ENCODE measurements at regions not wholly inside any gene's neighbourhood (a gene's known extent, or its start where the extent isn't known, plus 50 kb on each side); places are given as distances from the start of the nearest gene placed in this dataset.

DNA sequence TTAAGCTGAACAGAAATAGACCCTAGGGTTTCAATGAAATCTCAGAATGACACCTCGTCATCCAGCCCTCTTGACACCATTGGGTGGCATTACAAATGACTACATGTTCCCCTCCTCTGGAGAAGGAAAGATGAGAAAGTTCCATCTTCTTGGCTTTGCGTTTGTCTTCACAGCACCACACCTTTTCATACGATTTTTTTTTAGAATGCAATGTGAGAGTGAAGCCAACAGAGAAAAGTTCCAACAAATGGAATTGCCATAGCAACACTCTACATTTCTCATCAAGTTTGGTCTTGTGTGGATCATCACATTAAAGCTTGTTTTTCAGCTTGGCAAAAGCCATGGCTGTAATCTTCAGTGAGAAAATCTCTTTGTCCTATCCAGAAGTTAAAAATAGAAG, 183.4 kb upstream of the SNX7 start:
- DNase-seq = no peak

- DNase-seq = no peak
Observed at GRCh38 chr1:98472878-98473277, 188.6 kb upstream of the SNX7 start.

DNA sequence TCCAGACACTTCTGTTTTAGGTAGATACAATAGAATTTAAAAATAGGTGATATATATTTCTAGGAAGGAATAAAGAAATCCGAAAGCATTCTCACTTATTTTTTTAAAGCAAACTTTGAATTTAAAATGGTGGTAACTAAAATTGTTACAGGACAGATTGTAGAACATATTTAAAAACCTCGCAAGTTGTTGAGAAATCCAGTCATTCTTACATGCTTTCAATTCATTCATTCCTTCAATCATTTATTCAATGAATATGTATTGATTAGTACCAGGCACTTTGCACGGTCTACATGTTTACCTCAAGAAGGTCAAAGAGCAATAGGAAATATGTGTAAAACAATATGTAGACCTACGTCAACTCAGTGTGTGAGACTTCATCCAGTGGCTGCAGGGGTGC, 189.9 kb upstream of the SNX7 start:
- DNase-seq = no peak

DNA sequence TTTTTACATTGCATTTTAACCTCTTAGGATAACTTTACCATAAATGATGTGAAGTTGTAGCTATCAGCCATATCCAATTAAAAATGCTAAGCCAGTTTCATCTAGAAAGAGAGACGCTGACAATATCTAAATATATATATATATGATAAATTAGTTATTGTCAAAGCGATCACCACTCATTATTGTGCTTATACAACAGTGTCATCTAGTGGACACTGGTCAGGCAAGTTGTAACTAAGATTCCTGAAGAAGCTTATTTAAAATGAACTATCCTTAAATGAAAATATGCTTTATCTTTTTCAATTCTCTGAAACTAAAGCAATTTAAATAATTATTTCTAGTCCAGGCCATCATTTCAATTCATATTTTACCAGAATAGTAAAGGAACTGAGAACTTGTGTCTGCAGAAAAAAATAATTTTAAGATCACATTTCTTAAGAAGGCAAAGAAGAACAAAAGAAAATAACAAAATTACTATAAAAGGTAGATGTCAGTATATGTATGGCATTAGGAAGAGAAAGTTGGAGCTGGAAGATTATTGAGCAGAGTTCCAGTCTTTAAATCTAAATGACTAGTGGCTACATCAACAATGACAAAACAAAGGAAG, 193.3 kb upstream of the SNX7 start:
- DNase-seq = peak; percentile 83

DNA sequence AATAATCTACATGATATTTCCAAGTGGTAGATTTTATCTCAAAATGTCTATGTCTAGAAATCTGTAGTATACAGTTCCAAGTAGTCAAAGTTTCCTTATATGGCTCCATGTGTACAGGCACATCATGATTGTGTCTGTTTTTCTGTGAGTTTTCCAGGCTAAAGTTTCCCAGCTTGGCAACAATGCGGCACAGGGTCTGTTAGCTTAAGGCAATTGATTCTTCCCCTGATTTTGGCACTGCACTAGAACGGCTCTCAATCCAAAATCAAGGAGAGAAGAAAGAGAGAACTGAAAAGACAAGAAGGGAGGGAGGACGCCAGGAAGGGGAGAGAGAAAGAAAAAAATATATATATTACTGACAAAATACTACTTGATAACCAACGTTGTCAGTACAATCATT, 193.9 kb upstream of the SNX7 start:
- DNase-seq = no peak

GRCh38 chr1:98467122-98467521, 194.4 kb upstream of the SNX7 start:
- no peak for DNase-seq

DNA sequence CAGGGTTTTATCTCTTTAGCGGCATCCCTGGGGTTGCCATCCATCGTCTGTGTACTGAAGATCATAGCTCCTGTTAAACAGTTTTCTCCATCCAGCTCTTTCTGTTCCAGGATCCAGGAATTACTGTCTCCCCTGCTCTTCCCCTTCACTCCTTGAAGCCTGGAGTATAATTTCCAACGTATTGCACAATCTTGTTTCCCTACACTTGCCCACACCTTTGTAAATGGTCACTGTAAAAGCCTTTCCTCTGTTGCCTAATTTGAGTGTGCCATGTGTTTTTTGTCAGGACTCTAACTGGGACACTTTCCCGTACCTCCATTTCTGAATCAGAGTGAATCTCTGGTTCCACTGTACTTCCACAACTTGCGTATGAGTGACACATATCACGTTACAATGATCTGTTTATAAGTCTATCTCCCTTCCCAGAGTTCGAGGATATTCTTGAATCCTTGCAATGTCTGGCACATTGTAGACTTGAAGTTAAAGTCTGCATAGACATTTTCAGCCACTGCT, 199.6 kb upstream of the SNX7 start:
- DNase-seq = no peak

DNA sequence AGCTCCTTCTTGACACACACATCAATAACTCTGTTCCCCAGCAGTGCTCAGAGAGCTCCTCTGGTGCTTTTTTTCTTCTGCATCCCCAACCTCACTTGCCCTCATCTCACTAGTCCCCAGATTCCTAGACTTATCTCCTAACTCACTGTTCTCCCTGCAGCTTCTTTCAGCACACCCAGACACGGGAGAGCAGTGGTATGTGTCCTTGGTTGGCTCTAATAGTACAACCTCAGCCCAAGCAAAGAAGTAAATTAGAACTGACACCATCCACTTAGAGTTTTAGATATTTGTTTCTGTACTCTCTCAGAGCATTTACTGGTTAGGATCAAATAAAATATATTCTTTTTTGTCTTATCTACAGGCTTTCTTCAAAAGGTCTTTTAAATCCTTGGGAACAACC, 201.4 kb upstream of the SNX7 start:
- no peak for DNase-seq

DNA sequence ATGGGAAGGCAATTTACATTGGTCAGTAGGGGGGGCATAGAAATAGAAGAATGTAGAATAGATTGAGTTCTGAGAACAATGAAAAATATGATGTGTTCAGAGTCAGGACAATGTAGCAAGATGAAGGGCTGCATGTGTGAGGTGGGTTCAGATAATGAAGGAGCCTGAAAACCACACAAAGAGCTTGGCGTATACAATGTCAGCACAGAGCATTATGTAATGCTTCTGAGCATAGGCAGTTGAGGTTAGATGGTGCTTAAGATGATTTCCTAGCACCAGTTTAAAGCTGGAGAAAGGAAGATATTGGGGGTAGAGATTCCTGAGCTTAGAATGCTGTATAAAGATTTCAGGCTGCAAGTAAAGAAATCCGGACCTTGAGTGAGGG, 202.0 kb upstream of the SNX7 start:
- DNase-seq = no peak

- DNase-seq = no peak
Observed at GRCh38 chr1:98458511-98459485, 202.7 kb upstream of the SNX7 start.

- no peak for DNase-seq
Observed at GRCh38 chr1:98457248-98457647, 204.3 kb upstream of the SNX7 start.

DNA sequence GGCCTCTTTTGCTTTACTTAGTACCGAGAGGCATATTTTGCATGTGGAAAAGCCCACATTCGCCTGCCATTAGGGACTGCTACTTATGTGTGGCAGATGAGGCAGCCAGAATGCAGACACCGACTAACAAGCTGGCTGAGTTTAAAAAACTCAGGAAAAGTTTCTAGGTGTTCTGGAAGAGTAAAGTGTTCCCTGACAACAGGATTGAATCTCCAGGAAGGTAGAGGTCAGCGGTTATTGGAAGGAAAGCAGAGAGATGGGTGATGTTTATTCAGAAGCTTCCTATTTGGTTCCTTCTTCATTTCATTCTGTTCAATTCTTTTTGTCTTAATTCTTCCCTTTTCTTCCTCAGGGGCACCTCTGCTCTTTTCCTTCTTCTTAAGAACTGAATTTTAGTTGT, 206.9 kb upstream of the SNX7 start:
- DNase-seq = no peak

GRCh38 chr1:98453066-98453465, 208.5 kb upstream of the SNX7 start:
- no peak for DNase-seq

GRCh38 chr1:98452162-98452561, 209.4 kb upstream of the SNX7 start:
- DNase-seq = peak; percentile 20

DNA sequence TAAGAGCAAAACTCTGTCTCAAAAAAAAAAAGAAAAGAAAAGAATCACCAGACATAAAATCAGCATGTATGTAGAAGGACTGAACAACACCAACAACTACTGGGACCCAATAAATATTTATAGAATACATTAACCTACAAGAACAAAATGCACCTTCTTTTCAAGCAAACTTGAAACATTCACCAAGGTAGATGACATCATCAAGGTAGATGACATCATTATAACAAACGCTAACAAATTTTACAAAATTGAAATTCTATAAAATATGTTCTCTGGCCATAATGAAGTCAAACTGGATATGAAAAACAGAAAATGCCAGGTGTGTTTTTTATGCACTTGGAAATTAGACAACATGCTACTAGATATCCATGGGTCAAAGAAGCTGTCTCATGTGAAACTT, 220.2 kb upstream of the SNX7 start:
- DNase-seq = no peak

GRCh38 chr1:98439471-98439870, 222.1 kb upstream of the SNX7 start:
- DNase-seq = peak; percentile 42

GRCh38 chr1:98437540-98437939, 224.0 kb upstream of the SNX7 start:
- peak; percentile 95 for DNase-seq

DNA sequence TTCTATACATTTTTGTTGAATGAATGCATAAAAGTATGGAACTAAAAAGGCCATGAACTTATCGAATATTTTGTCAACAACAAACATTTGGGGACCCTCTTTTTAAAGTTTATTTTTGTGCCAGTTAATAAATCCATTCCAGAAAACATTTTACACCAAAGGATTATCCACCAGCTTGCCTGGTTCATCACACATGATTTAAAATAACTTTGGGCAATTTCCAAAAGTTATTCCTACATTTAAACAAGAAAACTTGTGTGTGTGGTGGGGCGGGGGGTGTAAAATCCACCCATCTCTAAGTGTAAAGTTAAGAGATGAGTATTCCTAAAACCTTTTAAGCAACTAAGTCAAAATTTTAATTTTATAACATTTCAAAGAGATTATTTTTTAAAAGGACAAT, 224.5 kb upstream of the SNX7 start:
- no peak for DNase-seq

DNA sequence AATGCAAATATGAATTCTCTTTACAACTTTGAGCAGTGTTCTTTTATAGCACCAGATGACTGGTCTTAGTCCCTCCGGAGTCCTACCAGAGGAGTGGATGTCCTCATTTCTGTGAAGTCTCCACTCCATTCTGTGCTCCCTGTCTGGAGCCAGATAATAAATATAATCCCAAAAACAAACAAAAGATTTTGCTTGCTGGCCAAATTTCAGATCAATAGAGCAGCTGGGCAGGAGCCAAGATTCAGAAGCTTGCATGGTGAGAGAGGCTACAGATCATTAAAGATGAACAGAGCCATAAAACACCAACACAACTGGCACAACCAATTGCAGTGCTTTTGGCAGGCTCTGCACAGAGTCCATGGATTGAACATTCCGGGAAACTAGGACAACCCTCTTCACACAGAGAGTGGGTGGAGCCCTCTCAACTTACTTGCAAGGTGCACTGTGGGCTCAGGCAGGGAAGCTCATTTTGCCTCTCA, 231.5 kb upstream of the SNX7 start:
- peak; percentile 92 for DNase-seq

DNA sequence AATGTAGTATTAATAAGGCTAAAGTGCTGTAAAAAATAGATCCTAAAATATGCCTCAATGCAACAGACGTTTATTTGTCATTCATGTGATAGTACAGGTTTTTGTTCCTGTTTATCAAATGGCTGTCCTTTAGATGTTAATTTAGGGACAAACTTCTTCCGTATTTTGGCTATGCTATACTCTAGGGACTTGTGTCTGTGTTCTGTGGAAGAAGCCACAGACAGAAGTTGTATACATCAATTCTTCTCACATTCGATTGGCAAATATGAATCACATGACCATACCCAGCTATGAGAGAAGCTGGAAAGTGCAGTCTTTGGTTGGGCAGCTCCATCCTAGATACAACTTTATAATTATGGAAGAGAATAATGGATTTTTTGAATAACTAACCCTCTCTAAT, 232.7 kb upstream of the SNX7 start:
- DNase-seq = no peak

DNA sequence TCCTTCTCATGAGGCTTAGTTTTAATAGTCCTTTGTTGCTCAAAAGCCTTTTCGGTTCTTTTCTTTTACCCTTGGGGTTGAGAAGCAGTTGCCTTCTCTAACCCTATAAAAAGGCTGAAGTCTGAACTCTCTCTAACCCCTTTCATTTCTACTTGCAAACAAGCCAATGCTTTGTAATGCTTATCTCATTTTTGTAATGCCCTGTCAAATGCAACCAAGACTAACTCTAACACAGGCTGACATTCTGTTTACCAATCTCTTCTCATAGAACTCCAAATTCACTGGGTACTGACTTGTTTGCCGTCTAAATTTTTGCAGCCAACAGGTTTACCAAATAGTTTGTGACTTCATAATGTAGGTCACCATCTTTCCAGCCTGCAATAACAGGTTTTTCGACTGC, 233.9 kb upstream of the SNX7 start:
- DNase-seq = no peak

DNA sequence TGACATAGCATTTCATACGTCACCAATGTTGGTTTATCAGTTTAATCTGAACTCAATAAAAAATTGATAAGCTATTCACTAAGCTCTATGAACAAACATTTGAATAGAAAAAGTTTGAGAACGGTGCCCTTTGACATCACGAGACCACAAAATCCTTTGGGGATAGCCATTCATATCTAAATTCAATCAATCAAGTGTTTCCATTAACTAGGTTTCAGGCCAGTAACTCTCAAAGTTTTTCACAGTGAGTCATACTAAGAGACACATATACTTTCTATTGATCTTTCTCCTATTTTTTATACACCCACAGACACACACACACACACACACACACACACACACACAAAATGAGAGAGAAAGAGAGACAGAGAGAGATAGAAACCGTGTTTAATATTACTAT, 235.4 kb upstream of the SNX7 start:
- DNase-seq = no peak

DNA sequence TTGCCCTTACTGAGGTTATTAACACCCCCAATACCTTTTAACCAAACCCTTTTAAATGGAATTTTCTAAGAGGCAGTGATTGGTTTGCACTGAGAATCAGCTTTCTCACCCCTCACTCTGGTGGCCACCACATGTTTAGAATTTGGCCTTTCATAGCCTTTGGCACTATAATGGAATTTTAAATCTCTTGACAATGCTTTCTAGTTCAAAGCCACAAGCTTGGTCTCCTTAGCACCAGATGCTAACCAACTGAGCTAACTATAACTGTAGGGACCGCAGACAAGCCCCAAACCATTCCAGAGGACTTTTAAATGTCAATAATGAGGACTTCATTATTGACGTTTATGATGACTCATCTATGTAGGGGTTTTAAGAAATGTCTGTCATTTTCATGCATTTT, 238.7 kb upstream of the SNX7 start:
- peak; percentile 61 for DNase-seq

DNA sequence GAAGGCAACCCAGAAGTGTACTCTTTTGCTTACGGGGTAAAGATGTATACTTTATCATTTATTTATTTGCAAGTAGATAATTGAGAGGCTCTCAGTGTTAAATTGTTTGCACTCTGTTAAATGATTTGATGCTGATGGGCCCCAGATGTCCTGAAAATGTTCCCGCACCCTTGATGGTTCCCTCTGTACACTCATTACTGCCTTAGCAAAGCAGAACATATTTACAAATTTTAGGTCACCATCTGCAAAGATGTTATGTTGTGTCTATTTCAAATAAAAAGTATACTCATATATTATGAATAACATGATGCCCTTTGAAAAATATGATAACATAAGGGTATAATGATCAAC, 240.5 kb upstream of the SNX7 start:
- no peak for DNase-seq

Data from DMS53 (cell line).